ENCODE measurements at regions not wholly inside any gene's neighbourhood (a gene's known extent, or its start where the extent isn't known, plus 50 kb on each side); places are given as distances from the start of the nearest gene placed in this dataset.
"Not testable (repeated sequence)": the region's sequence is repeated elsewhere in the genome, so short reads cannot be mapped to it uniquely, and the experiment has no call there.

GRCh38 chrY:7501236-7501635, 589.7 kb upstream of the AMELY start:
- ChIA-PET POLR2A (no interaction called here), CTCF (no interaction called here)
- no peak for TF ChIP-seq CTCF (IDR thresholded peaks at IDR 0.05; ENCODE audit: control extremely low read depth, extremely low read depth, low read depth, missing control alignments)
- DNase-seq (ENCODE audit: extremely low spot score) = no peak

DNA sequence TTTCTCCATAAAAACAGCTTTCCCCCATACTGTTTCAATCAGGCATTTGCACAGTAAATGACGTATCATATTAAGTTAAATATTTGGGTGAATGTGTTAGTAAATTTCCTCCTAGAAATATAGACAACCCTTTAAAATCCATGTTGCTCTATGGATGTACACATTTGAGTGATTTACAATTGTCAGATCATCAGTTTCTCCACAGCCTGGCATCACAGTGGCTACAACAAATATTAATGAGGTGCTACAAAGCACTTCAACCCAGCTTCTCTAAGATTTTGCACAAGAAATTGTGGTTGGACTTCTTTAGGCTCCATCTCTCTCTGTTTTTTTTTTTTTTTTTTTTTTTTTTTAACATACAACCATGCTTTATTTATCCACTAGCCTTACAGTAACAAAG, 584.4 kb upstream of the AMELY start:
- TF ChIP-seq CTCF (IDR thresholded peaks at IDR 0.05; ENCODE audit: control extremely low read depth, extremely low read depth, low read depth, missing control alignments) = no peak
- CTCF ChIA-PET = no interaction called here
- POLR2A ChIA-PET = no interaction called here
- DNase-seq (ENCODE audit: extremely low spot score) = no peak

GRCh38 chrY:7484455-7485285, 573.1 kb upstream of the AMELY start:
- CTCF ChIA-PET; DNase-seq (ENCODE audit: extremely low spot score); POLR2A ChIA-PET: not testable (repeated sequence)

- CTCF ChIA-PET = no interaction called here
- no peak for DNase-seq (ENCODE audit: extremely low spot score)
- POLR2A ChIA-PET = no interaction called here
- no peak for TF ChIP-seq CTCF (IDR thresholded peaks at IDR 0.05; ENCODE audit: control extremely low read depth, extremely low read depth, low read depth, missing control alignments)
These were observed 560.4 kb upstream of the AMELY start for GRCh38 chrY:7471976-7472375.

- no peak for DNase-seq (ENCODE audit: extremely low spot score)
- TF ChIP-seq CTCF (IDR thresholded peaks at IDR 0.05; ENCODE audit: control extremely low read depth, extremely low read depth, low read depth, missing control alignments) = no peak
- ChIA-PET POLR2A (no interaction called here), CTCF (no interaction called here)
These were observed 558.5 kb upstream of the AMELY start for GRCh38 chrY:7470037-7470436.

DNA sequence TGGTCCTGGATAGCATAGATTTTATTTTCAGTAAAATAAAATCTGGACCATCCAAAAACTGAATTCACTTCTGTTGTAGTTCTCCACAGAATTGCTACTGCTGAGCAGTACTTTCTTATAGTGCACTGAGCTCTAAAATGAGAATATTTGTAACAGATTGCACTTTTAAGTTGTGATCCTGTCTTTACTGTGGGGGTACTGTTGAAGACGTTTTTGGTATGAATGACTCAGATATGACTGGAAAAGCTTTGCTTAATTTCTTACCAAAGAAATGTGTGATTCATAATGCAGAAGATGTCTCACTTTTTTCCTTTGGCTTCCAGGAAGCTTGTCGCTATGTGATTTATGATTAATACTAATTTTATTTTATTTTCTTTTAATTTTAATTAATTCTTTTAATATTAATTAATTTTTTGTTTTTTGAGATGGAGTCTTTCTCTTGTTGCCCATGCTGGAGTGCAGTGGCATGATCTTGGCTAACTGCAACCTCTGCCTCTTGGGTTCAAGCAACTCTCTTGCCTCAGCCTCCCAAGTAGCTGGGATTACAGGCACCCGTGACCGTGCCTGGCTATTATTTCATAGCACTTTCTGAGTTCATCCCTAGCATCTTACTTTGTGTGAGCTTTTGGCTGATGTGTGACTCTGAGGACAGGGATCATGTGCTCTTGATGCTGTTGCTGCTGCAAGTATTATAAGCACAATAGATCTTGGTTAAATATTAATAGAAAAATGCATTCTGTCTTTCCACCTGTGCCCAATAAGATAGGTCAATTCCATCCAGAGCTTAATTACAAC, 557.6 kb upstream of the AMELY start:
- DNase-seq (ENCODE audit: extremely low spot score) = no peak
- POLR2A ChIA-PET = no interaction called here
- no peak for TF ChIP-seq CTCF (IDR thresholded peaks at IDR 0.05; ENCODE audit: control extremely low read depth, extremely low read depth, low read depth, missing control alignments)
- CTCF ChIA-PET = no interaction called here

All from GM10248 (cell line).